Retinal pigment epithelial cell (primary cell): ENCODE measurements at regions not wholly inside any gene's neighbourhood (a gene's known extent, or its start where the extent isn't known, plus 50 kb on each side); places are given as distances from the start of the nearest gene placed in this dataset.

Experiments
- DNase-seq: peaks from one replicate; pipeline ENCODE4 v3.0.0-alpha.2; 2010; ENCODE audit warnings: low read depth
- H3K4me3 ChIP-seq: 2 replicates; pipeline ENCODE4 v1.5.1; 2011; ENCODE audit warnings: mild to moderate bottlenecking, low read length, control low read depth, moderate library complexity
- CTCF ChIP-seq: conservative IDR thresholded peaks from 2 replicates; pipeline ENCODE4 v1.5.1; 2011; ENCODE audit warnings: low read depth, low read length, control low read depth, inconsistent platforms

- TF ChIP-seq CTCF: no peak
Measured at GRCh38 chr6:16828058-16828457, 66.8 kb upstream of the ATXN1 start.

GRCh38 chr6:16827627-16828026 is 66.4 kb upstream of the ATXN1 start:
- no peak for TF ChIP-seq CTCF
- no peak overlapping the region for H3K4me3 ChIP-seq
- DNase-seq: no peak

More at GRCh38 chr6:16828058-16828457, 66.8 kb upstream of the ATXN1 start:
- no peak overlapping the region for H3K4me3 ChIP-seq
- DNase-seq: no peak

GRCh38 chr6:16825784-16826183 is 64.5 kb upstream of the ATXN1 start:
- no peak for DNase-seq
- TF ChIP-seq CTCF: no peak
- H3K4me3 ChIP-seq: no peak overlapping the region

GRCh38 chr6:16824845-16825685 is 63.8 kb upstream of the ATXN1 start:
- no peak for TF ChIP-seq CTCF
- no peak for DNase-seq
- no peak overlapping the region for H3K4me3 ChIP-seq

GRCh38 chr6:16823718-16824352 is 62.6 kb upstream of the ATXN1 start:
- TF ChIP-seq CTCF: no peak
- H3K4me3 ChIP-seq: no peak overlapping the region
- no peak for DNase-seq

- TF ChIP-seq CTCF: no peak
- DNase-seq: no peak
- H3K4me3 ChIP-seq: no peak overlapping the region
Measured at GRCh38 chr6:16822975-16823717, 61.9 kb upstream of the ATXN1 start.
